ENCODE measurements at regions not wholly inside any gene's neighbourhood (a gene's known extent, or its start where the extent isn't known, plus 50 kb on each side); places are given as distances from the start of the nearest gene placed in this dataset.

- H3K36me3 ChIP-seq (ENCODE audit: control insufficient read depth, insufficient read depth, low read length), result no peaks in the 10 kb centered on the region
- no peaks in the 10 kb centered on the region for H3K27me3 ChIP-seq (ENCODE audit: control insufficient read depth, insufficient read depth, low read length)
- ChIA-PET CTCF (no interaction called here), POLR2A (no interaction called here)
- no peaks in the 10 kb centered on the region for H3K9me3 ChIP-seq (ENCODE audit: control insufficient read depth, insufficient read depth, low read depth, low read length)
- BruUV-seq (replicated peaks), result no TSS peak
- no peaks in the 10 kb centered on the region for H3K4me1 ChIP-seq (ENCODE audit: control insufficient read depth, insufficient read depth, low read length)
- ATAC-seq (no peak), DNase-seq (ENCODE audit: low read depth, low spot score) (no peak)
- H3K4me3 ChIP-seq (ENCODE audit: low read depth in 2 of 2, low read length in 2 of 2), result no peak overlapping the region
- TF ChIP-seq SIN3A (IDR thresholded peaks at IDR 0.05; ENCODE audit: borderline replicate concordance, insufficient read depth, low read depth, low read length) (no peak), CTCF (IDR thresholded peaks at IDR 0.05) (no peak), TCF7L2 (IDR thresholded peaks at IDR 0.05; ENCODE audit: low read depth, low read length) (no peak)
- in situ Hi-C loops (cut with HindIII; ENCODE audit: low pct_unique_long_range_greater_than_20kb, low sequenced_read_pairs), result no loop called here
- H3K27ac ChIP-seq (ENCODE audit: low read length), result no peak overlapping the region
- intact Hi-C loops (cut with micrococcal nuclease; ENCODE audit: unreplicated experiment), result no loop called here
Measured at GRCh38 chr4:33283818-33284217, 2563.6 kb downstream of the PCDH7 start.

- no peak overlapping the region for H3K4me3 ChIP-seq (ENCODE audit: low read depth in 2 of 2, low read length in 2 of 2)
- no peaks in the 10 kb centered on the region for H3K4me1 ChIP-seq (ENCODE audit: control insufficient read depth, insufficient read depth, low read length)
- no peaks in the 10 kb centered on the region for H3K27me3 ChIP-seq (ENCODE audit: control insufficient read depth, insufficient read depth, low read length)
- intact Hi-C loops (cut with micrococcal nuclease; ENCODE audit: unreplicated experiment), result no loop called here
- ChIA-PET CTCF (no interaction called here), POLR2A (no interaction called here)
- H3K27ac ChIP-seq (ENCODE audit: low read length), result no peak overlapping the region
- in situ Hi-C loops (cut with HindIII; ENCODE audit: low pct_unique_long_range_greater_than_20kb, low sequenced_read_pairs), result no loop called here
- no peaks in the 10 kb centered on the region for H3K9me3 ChIP-seq (ENCODE audit: control insufficient read depth, insufficient read depth, low read depth, low read length)
- no TSS peak for BruUV-seq (replicated peaks)
- TF ChIP-seq TCF7L2 (IDR thresholded peaks at IDR 0.05; ENCODE audit: low read depth, low read length) (no peak), REST (IDR thresholded peaks at IDR 0.05; ENCODE audit: insufficient read depth in 1 of 2, low read depth in 2 of 2, low read length in 1 of 2) (no peak), SIN3A (IDR thresholded peaks at IDR 0.05; ENCODE audit: borderline replicate concordance, insufficient read depth, low read depth, low read length) (no peak), CTCF (IDR thresholded peaks at IDR 0.05) (no peak), POLR2AphosphoS5 (IDR thresholded peaks at IDR 0.05; ENCODE audit: low read depth, low read length) (no peak)
- DNase-seq (ENCODE audit: low read depth, low spot score), result no peak
- no peak for ATAC-seq
- no peaks in the 10 kb centered on the region for H3K36me3 ChIP-seq (ENCODE audit: control insufficient read depth, insufficient read depth, low read length)
Measured at GRCh38 chr4:33296876-33297455, 2576.8 kb downstream of the PCDH7 start.

Data from Panc1 (cell line).